Activated CD8-positive, alpha-beta memory T cell treated with anti-CD3 and anti-CD28 coated beads, Interleukin-2, amount 50 U/mL, for 1 hour (primary cell): ENCODE measurements at regions not wholly inside any gene's neighbourhood (a gene's known extent, or its start where the extent isn't known, plus 50 kb on each side); places are given as distances from the start of the nearest gene placed in this dataset.

Experiments used
- DNase-seq: peaks from one replicate; pipeline ENCODE4 v3.0.0-alpha.2; 2020; ENCODE audit errors: extremely low read depth

GRCh38 chr20:50286174-50286511 lies 95.5 kb downstream of the CEBPB start:
- no peak for DNase-seq

GRCh38 chr20:50286609-50287008 lies 96.0 kb downstream of the CEBPB start:
- DNase-seq, result no peak

GRCh38 chr20:50287512-50287911 lies 96.9 kb downstream of the CEBPB start:
- DNase-seq, result no peak

- DNase-seq, result no peak
These were observed 97.5 kb downstream of the CEBPB start for GRCh38 chr20:50288128-50288623.

- no peak for DNase-seq
These were observed 99.0 kb downstream of the CEBPB start for GRCh38 chr20:50289581-50289980.

- no peak for DNase-seq
These were observed 99.5 kb downstream of the CEBPB start for GRCh38 chr20:50290112-50290511.

- no peak for DNase-seq
These were observed 100.2 kb downstream of the CEBPB start for GRCh38 chr20:50290808-50291207.

GRCh38 chr20:50291254-50292078 lies 100.8 kb downstream of the CEBPB start:
- DNase-seq, result no peak

GRCh38 chr20:50292079-50292590 lies 101.5 kb downstream of the CEBPB start:
- no peak for DNase-seq

- DNase-seq, result no peak
These were observed 102.1 kb downstream of the CEBPB start for GRCh38 chr20:50292591-50293283.

GRCh38 chr20:50293284-50294139 lies 102.9 kb downstream of the CEBPB start:
- no peak for DNase-seq

GRCh38 chr20:50294164-50295088 lies 103.8 kb downstream of the CEBPB start:
- DNase-seq, result no peak

- DNase-seq, result no peak
These were observed 104.7 kb downstream of the CEBPB start for GRCh38 chr20:50295345-50295744.

- no peak for DNase-seq
These were observed 105.3 kb downstream of the CEBPB start for GRCh38 chr20:50295762-50296449.

GRCh38 chr20:50296450-50297375 lies 106.1 kb downstream of the CEBPB start:
- no peak for DNase-seq

- no peak for DNase-seq
These were observed 107.1 kb downstream of the CEBPB start for GRCh38 chr20:50297498-50298376.

GRCh38 chr20:50298554-50299324 lies 108.1 kb downstream of the CEBPB start:
- DNase-seq, result no peak

GRCh38 chr20:50299325-50299629 lies 108.6 kb downstream of the CEBPB start:
- DNase-seq, result no peak
